HepG2 (cell line): ENCODE measurements at regions not wholly inside any gene's neighbourhood (a gene's known extent, or its start where the extent isn't known, plus 50 kb on each side); places are given as distances from the start of the nearest gene placed in this dataset.

Source experiments
- ATAC-seq: fragments of 200-7000 bp; cut with Tn5 transposase; 3 replicates; pipeline ENCODE4 v1.9.1; 2020; ENCODE audit warnings: mild to moderate bottlenecking, moderate library complexity
- BruUV-seq: library from RNA; stranded (reverse); fragments of 400-500 nt; replicated peaks from 2 replicates; lab custom pipeline; 2021; lab: Mats Ljungman, UMichigan
- CTCF ChIA-PET: fragments of 300-600 bp; formaldehyde crosslinking; extraction: SDS; loops from one replicate; lab custom pipeline; 2021; ENCODE audit warnings: low total read pairs, inconsistent platforms, low intra/inter-chr PET ratio; lab: Yijun Ruan, JAX
- POLR2A ChIA-PET: fragments of 350-600 bp; sonication (Branson Sonifier 250); formaldehyde crosslinking; loops from one replicate; lab custom pipeline; 2020; ENCODE audit warnings: antibody characterized with exemption, inconsistent platforms; lab: Yijun Ruan, JAX
- DNase-seq: peaks from one replicate; pipeline ENCODE4 v3.0.0-alpha.2; 2015; ENCODE audit warnings: low spot score
- FAIRE-seq: peaks from 3 replicates; lab custom pipeline; 2011; peaks lifted over from hg19 to GRCh38; lab: Jason Lieb, UNC
- H2AFZ ChIP-seq: one replicate; pipeline ENCODE4 v1.6.1; 2011; ENCODE audit warnings: low read length, inconsistent platforms
- H3K27ac ChIP-seq: fragments of 300-600 bp; 3 replicates; pipeline ENCODE4 v1.8.0; 2011; ENCODE audit warnings: mixed run types, mild to moderate bottlenecking, mixed read lengths, low read length, inconsistent platforms; ENCODE audit not compliant: insufficient read depth; ENCODE audit errors: extremely low read length
- H3K27me3 ChIP-seq, 2 experiments: fragments of 200-600 bp in 1 of 2; 2 replicates in 1 of 2; 3 replicates in 1 of 2; pipeline versions ENCODE4 v1.6.0 to v1.8.0; 2011; ENCODE audit warnings: low read length in 2 of 2, mild to moderate bottlenecking in 2 of 2, moderate library complexity in 2 of 2, inconsistent platforms in 1 of 2; ENCODE audit not compliant: insufficient read depth in 2 of 2, control insufficient read depth in 1 of 2
- H3K36me3 ChIP-seq, 2 experiments: fragments of 200-600 bp in 1 of 2; replicated peaks in 1 of 2; 2 replicates in 1 of 2; 3 replicates in 1 of 2; pipeline versions ENCODE4 v1.5.1 to v1.8.0; 2011; ENCODE audit warnings: low read length in 2 of 2, inconsistent platforms in 1 of 2; ENCODE audit not compliant: insufficient read depth in 2 of 2, control insufficient read depth in 1 of 2
- H3K4me1 ChIP-seq: 2 replicates; pipeline ENCODE4 v1.5.1; 2012; ENCODE audit warnings: low read length, inconsistent platforms; ENCODE audit not compliant: insufficient read depth
- H3K4me2 ChIP-seq: 2 replicates; pipeline ENCODE4 v1.6.0; 2011; ENCODE audit warnings: low read depth, low read length, inconsistent platforms
- H3K4me3 ChIP-seq, 3 experiments: fragments of 200-600 bp in 1 of 3; sonication (generic), shearing (Covaris generic) in 1 of 3; replicated peaks in 1 of 3; 2 replicates each; pipeline ENCODE4 v1.5.1; 2011 to 2016; ENCODE audit warnings: low read length in 3 of 3, inconsistent platforms in 2 of 3, low read depth in 2 of 3, mild to moderate bottlenecking in 2 of 3, control low read depth in 1 of 3, mixed read lengths in 1 of 3; ENCODE audit not compliant: insufficient read depth in 1 of 3
- H3K79me2 ChIP-seq: one replicate; pipeline ENCODE4 v1.6.1; 2011; ENCODE audit warnings: low read length, inconsistent platforms; ENCODE audit not compliant: insufficient read depth
- H3K9ac ChIP-seq: 2 replicates; pipeline ENCODE4 v1.6.0; 2011; ENCODE audit warnings: mild to moderate bottlenecking, low read depth, low read length, inconsistent platforms; ENCODE audit not compliant: insufficient read depth
- H3K9me3 ChIP-seq: 2 replicates; pipeline ENCODE4 v1.5.1; 2012; ENCODE audit warnings: mild to moderate bottlenecking, low read length
- H4K20me1 ChIP-seq: 2 replicates; pipeline ENCODE4 v1.6.0; 2011; ENCODE audit warnings: inconsistent platforms, mild to moderate bottlenecking, low read length, moderate library complexity; ENCODE audit not compliant: insufficient read depth
- CBFB ChIP-seq: sonication (generic); formaldehyde crosslinking; IDR thresholded peaks from 2 replicates; pipeline ENCODE4 v1.4.0; 2020; ENCODE audit warnings: missing genetic modification reagents
- HMG20A ChIP-seq: IDR thresholded peaks from 2 replicates; pipeline ENCODE4 v1.6.1; 2016; ENCODE audit warnings: borderline replicate concordance
- HNF4A ChIP-seq: sonication (generic); formaldehyde crosslinking; IDR thresholded peaks from 2 replicates; pipeline ENCODE4 v1.4.0; 2020; ENCODE audit warnings: missing genetic modification reagents
- HOXA7 ChIP-seq: sonication (generic); formaldehyde crosslinking; IDR thresholded peaks from 2 replicates; pipeline ENCODE4 v1.8.1; 2022; ENCODE audit warnings: mild to moderate bottlenecking, missing genetic modification reagents, moderate library complexity
- NFATC3 ChIP-seq: sonication (generic); formaldehyde crosslinking; IDR thresholded peaks from 2 replicates; pipeline ENCODE4 v1.5.1; 2020; ENCODE audit warnings: mild to moderate bottlenecking, missing genetic modification reagents
- RXRA ChIP-seq: sonication (generic); formaldehyde crosslinking; IDR thresholded peaks from 2 replicates; pipeline ENCODE4 v1.5.1; 2020; ENCODE audit warnings: missing genetic modification reagents
- SOX13 ChIP-seq, 3 experiments: fragments of 450-650 bp in 1 of 3; sonication (generic) in 1 of 3; formaldehyde crosslinking in 1 of 3; IDR thresholded peaks in 2 of 3; conservative IDR thresholded peaks in 1 of 3; 2 replicates each; pipeline versions ENCODE4 v1.5.0 to v1.6.1; 2016 to 2020; ENCODE audit warnings: antibody characterized with exemption in 1 of 3, mild to moderate bottlenecking in 1 of 3, missing compliant biosample characterization in 1 of 3, missing genetic modification reagents in 1 of 3, moderate library complexity in 1 of 3
- ZNF232 ChIP-seq: sonication (generic); formaldehyde crosslinking; IDR thresholded peaks from 2 replicates; pipeline ENCODE4 v1.4.0; 2020; ENCODE audit warnings: missing genetic modification reagents, borderline replicate concordance
- ZNF747 ChIP-seq: sonication (generic); formaldehyde crosslinking; IDR thresholded peaks from 2 replicates; pipeline ENCODE4 v1.8.1; 2023; ENCODE audit warnings: missing genetic modification reagents, mild to moderate bottlenecking, borderline replicate concordance
- WGBS: methylation state at CpG from one replicate; pipeline ENCODE4 v1.1.6; 2017; ENCODE audit warnings: low lambda C conversion rate; 5-methylcytosine and 5-hydroxymethylcytosine counted together
- in situ Hi-C: cut with HindIII; loops from 2 replicates; pipeline ENCODE4 v1.10.0; 2017; ENCODE audit warnings: low pct_unique_long_range_greater_than_20kb; ENCODE audit not compliant: extremely low pct_ligation_motif_present
- intact Hi-C: fragments of 100-400 bp; cut with micrococcal nuclease; formaldehyde crosslinking; loops from one replicate; pipeline ENCODE4 v1.10.0; 2022; ENCODE audit not compliant: unreplicated experiment
- TF ChIP-seq, protein P1 (sequence below): sonication (generic); formaldehyde crosslinking; IDR thresholded peaks from one replicate; pipeline ENCODE4 v1.5.1; 2020; ENCODE audit warnings: mild to moderate bottlenecking, missing genetic modification reagents; ENCODE audit errors: not compliant biosample characterization
- TF ChIP-seq, protein P2 (sequence below): sonication (generic); formaldehyde crosslinking; IDR thresholded peaks from 2 replicates; pipeline ENCODE4 v1.4.0; 2020; ENCODE audit warnings: missing genetic modification reagents

- intact Hi-C loops = no loop called here
- Histone ChIP-seq H3K27ac (no peak overlapping the region), H4K20me1 (no peaks in the 10 kb centered on the region), H3K9me3 (no peaks in the 10 kb centered on the region), H3K36me3 (no peaks in the 10 kb centered on the region), H3K4me3 (no peak overlapping the region), H3K79me2 (no peaks in the 10 kb centered on the region), H3K9ac (no peak overlapping the region), H2AFZ (no peak overlapping the region), H3K4me2 (no peak overlapping the region), H3K27me3 (no peaks in the 10 kb centered on the region), H3K4me1 (no peaks in the 10 kb centered on the region)
- FAIRE-seq (no peak), ATAC-seq (no peak), DNase-seq (no peak)
- in situ Hi-C loops = no loop called here
- no TSS peak for BruUV-seq
- CTCF ChIA-PET = no interaction called here
- POLR2A ChIA-PET = no interaction called here
- 4% methylated on average over 1 of the region's 1 CpG for whole genome bisulfite sequencing
- TF ChIP-seq ZNF747 (CRISPR knock-in tag) (no peak), HOXA7 (CRISPR knock-in tag) (no peak), ZNF232 (no peak), CBFB (no peak), NFATC3 (CRISPR knock-in tag) (no peak), HMG20A (CRISPR knock-in tag) (no peak), HNF4A (CRISPR knock-in tag) (no peak), RXRA (CRISPR knock-in tag) (no peak), SOX13 (IDR thresholded peaks at IDR 0.05) (no peak), SOX13 (CRISPR knock-in tag; conservative IDR thresholded peaks at IDR 0.05 in 1 of 2, IDR thresholded peaks at IDR 0.05 in 1 of 2) (no peak)
- TF ChIP-seq, protein P1, sequence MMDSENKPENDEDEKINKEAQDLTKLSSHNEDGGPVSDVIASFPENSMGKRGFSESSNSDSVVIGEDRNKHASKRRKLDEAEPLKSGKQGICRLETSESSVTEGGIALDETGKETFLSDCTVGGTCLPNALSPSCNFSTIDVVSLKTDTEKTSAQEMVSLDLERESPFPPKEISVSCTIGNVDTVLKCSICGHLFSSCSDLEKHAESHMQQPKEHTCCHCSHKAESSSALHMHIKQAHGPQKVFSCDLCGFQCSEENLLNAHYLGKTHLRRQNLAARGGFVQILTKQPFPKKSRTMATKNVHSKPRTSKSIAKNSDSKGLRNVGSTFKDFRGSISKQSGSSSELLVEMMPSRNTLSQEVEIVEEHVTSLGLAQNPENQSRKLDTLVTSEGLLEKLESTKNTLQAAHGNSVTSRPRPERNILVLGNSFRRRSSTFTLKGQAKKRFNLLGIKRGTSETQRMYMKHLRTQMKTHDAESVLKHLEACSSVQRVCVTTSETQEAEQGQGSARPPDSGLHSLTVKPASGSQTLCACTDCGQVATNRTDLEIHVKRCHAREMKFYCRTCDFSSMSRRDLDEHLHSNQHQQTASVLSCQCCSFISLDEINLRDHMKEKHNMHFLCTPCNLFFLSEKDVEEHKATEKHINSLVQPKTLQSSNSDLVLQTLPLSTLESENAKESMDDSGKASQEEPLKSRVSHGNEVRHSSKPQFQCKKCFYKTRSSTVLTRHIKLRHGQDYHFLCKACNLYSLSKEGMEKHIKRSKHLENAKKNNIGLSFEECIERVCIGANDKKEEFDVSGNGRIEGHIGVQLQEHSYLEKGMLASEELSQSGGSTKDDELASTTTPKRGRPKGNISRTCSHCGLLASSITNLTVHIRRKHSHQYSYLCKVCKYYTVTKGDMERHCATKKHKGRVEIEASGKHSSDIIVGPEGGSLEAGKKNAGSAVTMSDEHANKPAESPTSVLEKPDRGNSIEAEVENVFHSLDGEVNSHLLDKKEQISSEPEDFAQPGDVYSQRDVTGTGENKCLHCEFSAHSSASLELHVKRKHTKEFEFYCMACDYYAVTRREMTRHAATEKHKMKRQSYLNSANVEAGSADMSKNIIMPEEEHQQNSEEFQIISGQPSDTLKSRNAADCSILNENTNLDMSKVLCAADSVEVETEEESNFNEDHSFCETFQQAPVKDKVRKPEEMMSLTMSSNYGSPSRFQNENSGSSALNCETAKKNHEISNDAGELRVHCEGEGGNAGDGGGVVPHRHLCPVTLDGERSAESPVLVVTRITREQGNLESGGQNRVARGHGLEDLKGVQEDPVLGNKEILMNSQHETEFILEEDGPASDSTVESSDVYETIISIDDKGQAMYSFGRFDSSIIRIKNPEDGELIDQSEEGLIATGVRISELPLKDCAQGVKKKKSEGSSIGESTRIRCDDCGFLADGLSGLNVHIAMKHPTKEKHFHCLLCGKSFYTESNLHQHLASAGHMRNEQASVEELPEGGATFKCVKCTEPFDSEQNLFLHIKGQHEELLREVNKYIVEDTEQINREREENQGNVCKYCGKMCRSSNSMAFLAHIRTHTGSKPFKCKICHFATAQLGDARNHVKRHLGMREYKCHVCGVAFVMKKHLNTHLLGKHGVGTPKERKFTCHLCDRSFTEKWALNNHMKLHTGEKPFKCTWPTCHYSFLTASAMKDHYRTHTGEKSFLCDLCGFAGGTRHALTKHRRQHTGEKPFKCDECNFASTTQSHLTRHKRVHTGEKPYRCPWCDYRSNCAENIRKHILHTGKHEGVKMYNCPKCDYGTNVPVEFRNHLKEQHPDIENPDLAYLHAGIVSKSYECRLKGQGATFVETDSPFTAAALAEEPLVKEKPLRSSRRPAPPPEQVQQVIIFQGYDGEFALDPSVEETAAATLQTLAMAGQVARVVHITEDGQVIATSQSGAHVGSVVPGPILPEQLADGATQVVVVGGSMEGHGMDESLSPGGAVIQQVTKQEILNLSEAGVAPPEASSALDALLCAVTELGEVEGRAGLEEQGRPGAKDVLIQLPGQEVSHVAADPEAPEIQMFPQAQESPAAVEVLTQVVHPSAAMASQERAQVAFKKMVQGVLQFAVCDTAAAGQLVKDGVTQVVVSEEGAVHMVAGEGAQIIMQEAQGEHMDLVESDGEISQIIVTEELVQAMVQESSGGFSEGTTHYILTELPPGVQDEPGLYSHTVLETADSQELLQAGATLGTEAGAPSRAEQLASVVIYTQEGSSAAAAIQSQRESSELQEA (CRISPR knock-in tag) = no peak
- TF ChIP-seq, protein P2, sequence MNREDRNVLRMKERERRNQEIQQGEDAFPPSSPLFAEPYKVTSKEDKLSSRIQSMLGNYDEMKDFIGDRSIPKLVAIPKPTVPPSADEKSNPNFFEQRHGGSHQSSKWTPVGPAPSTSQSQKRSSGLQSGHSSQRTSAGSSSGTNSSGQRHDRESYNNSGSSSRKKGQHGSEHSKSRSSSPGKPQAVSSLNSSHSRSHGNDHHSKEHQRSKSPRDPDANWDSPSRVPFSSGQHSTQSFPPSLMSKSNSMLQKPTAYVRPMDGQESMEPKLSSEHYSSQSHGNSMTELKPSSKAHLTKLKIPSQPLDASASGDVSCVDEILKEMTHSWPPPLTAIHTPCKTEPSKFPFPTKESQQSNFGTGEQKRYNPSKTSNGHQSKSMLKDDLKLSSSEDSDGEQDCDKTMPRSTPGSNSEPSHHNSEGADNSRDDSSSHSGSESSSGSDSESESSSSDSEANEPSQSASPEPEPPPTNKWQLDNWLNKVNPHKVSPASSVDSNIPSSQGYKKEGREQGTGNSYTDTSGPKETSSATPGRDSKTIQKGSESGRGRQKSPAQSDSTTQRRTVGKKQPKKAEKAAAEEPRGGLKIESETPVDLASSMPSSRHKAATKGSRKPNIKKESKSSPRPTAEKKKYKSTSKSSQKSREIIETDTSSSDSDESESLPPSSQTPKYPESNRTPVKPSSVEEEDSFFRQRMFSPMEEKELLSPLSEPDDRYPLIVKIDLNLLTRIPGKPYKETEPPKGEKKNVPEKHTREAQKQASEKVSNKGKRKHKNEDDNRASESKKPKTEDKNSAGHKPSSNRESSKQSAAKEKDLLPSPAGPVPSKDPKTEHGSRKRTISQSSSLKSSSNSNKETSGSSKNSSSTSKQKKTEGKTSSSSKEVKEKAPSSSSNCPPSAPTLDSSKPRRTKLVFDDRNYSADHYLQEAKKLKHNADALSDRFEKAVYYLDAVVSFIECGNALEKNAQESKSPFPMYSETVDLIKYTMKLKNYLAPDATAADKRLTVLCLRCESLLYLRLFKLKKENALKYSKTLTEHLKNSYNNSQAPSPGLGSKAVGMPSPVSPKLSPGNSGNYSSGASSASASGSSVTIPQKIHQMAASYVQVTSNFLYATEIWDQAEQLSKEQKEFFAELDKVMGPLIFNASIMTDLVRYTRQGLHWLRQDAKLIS (CRISPR knock-in tag) = no peak
Measured at GRCh38 chr3:18786650-18787323, 361.5 kb upstream of the KCNH8 start.
